GM12878 (cell line): ENCODE measurements at regions not wholly inside any gene's neighbourhood (a gene's known extent, or its start where the extent isn't known, plus 50 kb on each side); places are given as distances from the start of the nearest gene placed in this dataset.

Experiments
- ATAC-seq: fragments of 200-7000 bp; cut with Tn5 transposase; 3 replicates; pipeline ENCODE4 v1.9.1; 2020; ENCODE audit warnings: mild to moderate bottlenecking, moderate library complexity
- BruUV-seq: library from RNA; stranded (reverse); fragments of 400-500 nt; replicated peaks from 2 replicates; lab custom pipeline; 2021; lab: Mats Ljungman, UMichigan
- CTCF ChIA-PET: fragments of 300-600 bp; sonication (Branson Sonifier 250); formaldehyde crosslinking; extraction: SDS; loops from one replicate; lab custom pipeline; 2021; ENCODE audit warnings: inconsistent platforms; lab: Yijun Ruan, JAX
- POLR2A ChIA-PET: fragments of 350-600 bp; formaldehyde crosslinking; extraction: SDS; loops from one replicate; lab custom pipeline; 2021; ENCODE audit warnings: inconsistent platforms; lab: Charles Lee
- RAD21 ChIA-PET: fragments of 300-600 bp; sonication (Branson Sonifier 250); formaldehyde crosslinking; loops from one replicate; lab custom pipeline; 2023; ENCODE audit warnings: antibody characterized with exemption; ENCODE audit not compliant: unreplicated experiment; lab: Charles Lee
- SMC1A ChIA-PET: fragments of 300-600 bp; sonication (Branson Sonifier 250); formaldehyde crosslinking; loops from one replicate; lab custom pipeline; 2023; ENCODE audit not compliant: unreplicated experiment, uncharacterized antibody; lab: Charles Lee
- DNase-seq: peaks from one replicate; pipeline ENCODE4 v3.0.0-alpha.2; 2011; ENCODE audit warnings: low read depth, low spot score
- FAIRE-seq: peaks from 3 replicates; lab custom pipeline; 2011; peaks lifted over from hg19 to GRCh38; lab: Jason Lieb, UNC
- H2AFZ ChIP-seq: 2 replicates; pipeline ENCODE4 v1.6.0; 2011; ENCODE audit warnings: low read depth, low read length, control low read depth; ENCODE audit not compliant: control insufficient read depth
- H3K27ac ChIP-seq: 2 replicates; pipeline ENCODE4 v1.5.1; 2011; ENCODE audit warnings: control low read depth; ENCODE audit not compliant: control insufficient read depth, insufficient read depth
- H3K27me3 ChIP-seq, 2 experiments: replicated peaks in 1 of 2; 2 replicates each; pipeline versions ENCODE4 v1.6.0 to v1.6.1; 2011; ENCODE audit warnings: low read length in 1 of 2; ENCODE audit not compliant: control insufficient read depth in 2 of 2, insufficient read depth in 2 of 2
- H3K36me3 ChIP-seq, 2 experiments: 2 replicates each; pipeline ENCODE4 v1.5.1; 2011; ENCODE audit warnings: low read length in 1 of 2; ENCODE audit not compliant: control insufficient read depth in 2 of 2, insufficient read depth in 2 of 2
- H3K4me1 ChIP-seq: 2 replicates; pipeline ENCODE4 v1.6.1; 2011; ENCODE audit warnings: mild to moderate bottlenecking, low read length, moderate library complexity, mixed read lengths; ENCODE audit not compliant: control insufficient read depth, insufficient read depth
- H3K4me2 ChIP-seq: 2 replicates; pipeline ENCODE4 v1.6.0; 2011; ENCODE audit warnings: control low read depth; ENCODE audit not compliant: control insufficient read depth, insufficient read depth
- H3K4me3 ChIP-seq: fragments of 200-600 bp; sonication (generic); 2 replicates; pipeline ENCODE4 v1.5.1; 2016
- H3K79me2 ChIP-seq: 2 replicates; pipeline ENCODE4 v1.6.0; 2011; ENCODE audit warnings: low read length; ENCODE audit not compliant: control insufficient read depth, insufficient read depth
- H3K9ac ChIP-seq: 2 replicates; pipeline ENCODE4 v1.8.0; 2011; ENCODE audit warnings: low read length, control low read depth, mixed read lengths; ENCODE audit not compliant: control insufficient read depth, insufficient read depth
- H3K9me3 ChIP-seq: replicated peaks from 3 replicates; pipeline ENCODE4 v1.5.1; 2011; ENCODE audit warnings: mild to moderate bottlenecking, low read length; ENCODE audit not compliant: control insufficient read depth, insufficient read depth
- H4K20me1 ChIP-seq: 2 replicates; pipeline ENCODE4 v1.6.0; 2011; ENCODE audit not compliant: control insufficient read depth, insufficient read depth
- EGR1 ChIP-seq, 2 experiments: IDR thresholded peaks; 1 replicate in 1 of 2; 2 replicates in 1 of 2; pipeline ENCODE4 v1.6.1; 2011 to 2012; ENCODE audit warnings: low read depth in 2 of 2, low read length in 2 of 2, borderline replicate concordance in 1 of 2, mild to moderate bottlenecking in 1 of 2, moderate library complexity in 1 of 2
- FOS ChIP-seq: IDR thresholded peaks from 3 replicates; pipeline ENCODE4 v1.6.1; 2011; ENCODE audit warnings: borderline replicate concordance; ENCODE audit not compliant: insufficient read length; ENCODE audit errors: extremely low read depth
- IKZF1 ChIP-seq: fragments of 450-650 bp; conservative IDR thresholded peaks from 2 replicates; pipeline ENCODE4 v1.6.1; 2017; ENCODE audit warnings: antibody characterized with exemption, mild to moderate bottlenecking
- NR2F1 ChIP-seq: fragments of 450-650 bp; conservative IDR thresholded peaks from 2 replicates; pipeline ENCODE4 v1.6.1; 2017; ENCODE audit warnings: mild to moderate bottlenecking
- POLR2AphosphoS5 ChIP-seq: IDR thresholded peaks from 2 replicates; pipeline ENCODE4 v1.6.1; 2011; ENCODE audit warnings: mild to moderate bottlenecking, low read length, inconsistent platforms
- RUNX3 ChIP-seq: IDR thresholded peaks from 2 replicates; pipeline ENCODE4 v1.6.1; 2012; ENCODE audit warnings: low read length, inconsistent platforms
- SMC3 ChIP-seq: IDR thresholded peaks from 2 replicates; pipeline ENCODE4 v1.6.1; 2011; ENCODE audit warnings: low read length, improper control_type of control experiment, borderline replicate concordance
- SREBF2 ChIP-seq: IDR thresholded peaks from 2 replicates; pipeline ENCODE4 v1.6.1; 2012; ENCODE audit warnings: mild to moderate bottlenecking, low read length
- WRNIP1 ChIP-seq: IDR thresholded peaks from 2 replicates; pipeline ENCODE4 v1.6.1; 2011; ENCODE audit warnings: low read depth, low read length, improper control_type of control experiment, borderline replicate concordance
- WGBS: methylation state at CpG from one replicate; pipeline ENCODE4 v1.1.6; 2016; ENCODE audit warnings: low lambda C conversion rate; ENCODE audit not compliant: insufficient replicate concordance, insufficient coverage; ENCODE audit errors: missing lambda C conversion rate; 5-methylcytosine and 5-hydroxymethylcytosine counted together
- in situ Hi-C: fragments of 300-500 bp; cut with MboI; formaldehyde crosslinking; loops from 9 replicates; pipeline ENCODE4 v1.14.3; 2018; ENCODE audit warnings: mixed read lengths
- intact Hi-C: fragments of 100-400 bp; cut with micrococcal nuclease; formaldehyde crosslinking; loops from one replicate; pipeline ENCODE4 v1.14.2; 2022; ENCODE audit not compliant: unreplicated experiment
- TF ChIP-seq, protein P1 (sequence below): IDR thresholded peaks from 2 replicates; pipeline ENCODE4 v1.6.1; 2011; ENCODE audit warnings: borderline replicate concordance, low read depth, mild to moderate bottlenecking, moderate library complexity, low read length; ENCODE audit not compliant: insufficient read depth, poor library complexity, severe bottlenecking
- TF ChIP-seq, protein P2 (sequence below): fragments of 450-650 bp; IDR thresholded peaks from 2 replicates; pipeline ENCODE4 v1.6.1; 2017; ENCODE audit warnings: mild to moderate bottlenecking, moderate library complexity
- TF ChIP-seq, protein P3 (sequence below): IDR thresholded peaks from 2 replicates; pipeline ENCODE4 v1.6.1; 2012; ENCODE audit warnings: mild to moderate bottlenecking, low read depth, low read length
- TF ChIP-seq, protein P4 (sequence below): IDR thresholded peaks from 2 replicates; pipeline ENCODE4 v1.6.1; 2011; ENCODE audit warnings: low read depth, low read length, improper control_type of control experiment, borderline replicate concordance

DNA sequence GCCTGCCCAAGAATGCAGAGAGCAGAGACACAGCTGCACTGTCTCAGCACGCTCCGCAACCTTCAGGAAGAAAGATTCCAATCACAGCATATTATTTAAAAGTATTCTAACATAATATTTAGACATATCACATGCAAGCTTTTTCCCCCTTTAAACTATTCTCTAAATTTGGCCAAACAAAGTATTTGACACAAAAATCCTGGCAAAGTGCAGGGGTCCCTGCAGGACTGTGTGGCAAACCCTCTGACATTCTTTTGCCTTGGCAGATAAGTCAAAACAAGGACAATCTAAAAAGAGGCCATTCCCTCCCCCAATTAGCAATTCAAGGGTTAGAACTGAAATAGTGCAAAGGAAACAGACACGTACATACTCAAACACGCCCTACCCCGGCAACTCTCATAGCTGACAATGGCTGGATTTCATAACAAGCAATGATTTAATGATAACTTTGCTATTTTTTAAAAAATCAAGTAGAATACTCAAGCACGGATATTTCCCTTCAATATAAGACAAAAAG lies 225.3 kb downstream of the MRPL39 start (continued):
- TF ChIP-seq POLR2AphosphoS5 (no peak), IKZF1 (no peak), NR2F1 (no peak), FOS (no peak)
- TF ChIP-seq, protein P1, sequence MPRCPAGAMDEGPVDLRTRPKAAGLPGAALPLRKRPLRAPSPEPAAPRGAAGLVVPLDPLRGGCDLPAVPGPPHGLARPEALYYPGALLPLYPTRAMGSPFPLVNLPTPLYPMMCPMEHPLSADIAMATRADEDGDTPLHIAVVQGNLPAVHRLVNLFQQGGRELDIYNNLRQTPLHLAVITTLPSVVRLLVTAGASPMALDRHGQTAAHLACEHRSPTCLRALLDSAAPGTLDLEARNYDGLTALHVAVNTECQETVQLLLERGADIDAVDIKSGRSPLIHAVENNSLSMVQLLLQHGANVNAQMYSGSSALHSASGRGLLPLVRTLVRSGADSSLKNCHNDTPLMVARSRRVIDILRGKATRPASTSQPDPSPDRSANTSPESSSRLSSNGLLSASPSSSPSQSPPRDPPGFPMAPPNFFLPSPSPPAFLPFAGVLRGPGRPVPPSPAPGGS: no peak
- TF ChIP-seq, protein P2, sequence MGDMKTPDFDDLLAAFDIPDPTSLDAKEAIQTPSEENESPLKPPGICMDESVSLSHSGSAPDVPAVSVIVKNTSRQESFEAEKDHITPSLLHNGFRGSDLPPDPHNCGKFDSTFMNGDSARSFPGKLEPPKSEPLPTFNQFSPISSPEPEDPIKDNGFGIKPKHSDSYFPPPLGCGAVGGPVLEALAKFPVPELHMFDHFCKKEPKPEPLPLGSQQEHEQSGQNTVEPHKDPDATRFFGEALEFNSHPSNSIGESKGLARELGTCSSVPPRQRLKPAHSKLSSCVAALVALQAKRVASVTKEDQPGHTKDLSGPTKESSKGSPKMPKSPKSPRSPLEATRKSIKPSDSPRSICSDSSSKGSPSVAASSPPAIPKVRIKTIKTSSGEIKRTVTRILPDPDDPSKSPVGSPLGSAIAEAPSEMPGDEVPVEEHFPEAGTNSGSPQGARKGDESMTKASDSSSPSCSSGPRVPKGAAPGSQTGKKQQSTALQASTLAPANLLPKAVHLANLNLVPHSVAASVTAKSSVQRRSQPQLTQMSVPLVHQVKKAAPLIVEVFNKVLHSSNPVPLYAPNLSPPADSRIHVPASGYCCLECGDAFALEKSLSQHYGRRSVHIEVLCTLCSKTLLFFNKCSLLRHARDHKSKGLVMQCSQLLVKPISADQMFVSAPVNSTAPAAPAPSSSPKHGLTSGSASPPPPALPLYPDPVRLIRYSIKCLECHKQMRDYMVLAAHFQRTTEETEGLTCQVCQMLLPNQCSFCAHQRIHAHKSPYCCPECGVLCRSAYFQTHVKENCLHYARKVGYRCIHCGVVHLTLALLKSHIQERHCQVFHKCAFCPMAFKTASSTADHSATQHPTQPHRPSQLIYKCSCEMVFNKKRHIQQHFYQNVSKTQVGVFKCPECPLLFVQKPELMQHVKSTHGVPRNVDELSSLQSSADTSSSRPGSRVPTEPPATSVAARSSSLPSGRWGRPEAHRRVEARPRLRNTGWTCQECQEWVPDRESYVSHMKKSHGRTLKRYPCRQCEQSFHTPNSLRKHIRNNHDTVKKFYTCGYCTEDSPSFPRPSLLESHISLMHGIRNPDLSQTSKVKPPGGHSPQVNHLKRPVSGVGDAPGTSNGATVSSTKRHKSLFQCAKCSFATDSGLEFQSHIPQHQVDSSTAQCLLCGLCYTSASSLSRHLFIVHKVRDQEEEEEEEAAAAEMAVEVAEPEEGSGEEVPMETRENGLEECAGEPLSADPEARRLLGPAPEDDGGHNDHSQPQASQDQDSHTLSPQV: no peak

DNA sequence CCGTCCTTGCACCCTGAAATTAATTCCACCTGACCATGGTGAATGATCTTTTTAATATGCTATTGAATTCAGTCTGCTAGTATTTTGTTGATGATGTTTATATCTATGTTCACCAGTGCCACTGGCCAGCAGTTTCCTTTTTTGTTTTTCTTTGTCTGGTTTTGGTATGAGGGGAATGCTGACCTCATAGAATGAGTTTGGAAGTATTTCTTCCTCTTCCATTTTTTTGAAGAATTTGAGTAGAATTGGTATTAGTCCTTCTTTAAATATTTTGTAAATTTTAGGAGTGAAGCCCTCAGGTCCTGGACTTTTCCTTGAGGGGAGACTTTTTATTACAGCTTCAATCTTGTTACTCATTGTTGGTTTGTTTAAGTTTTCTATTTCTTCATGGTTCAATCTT lies 231.6 kb downstream of the MRPL39 start:
- Histone ChIP-seq H3K27ac (no peak overlapping the region), H3K27me3 (no peaks in the 10 kb centered on the region), H3K4me1 (no peaks in the 10 kb centered on the region), H3K9ac (no peak overlapping the region), H4K20me1 (no peaks in the 10 kb centered on the region), H3K4me3 (no peak overlapping the region), H2AFZ (no peak overlapping the region), H3K9me3 (no peaks in the 10 kb centered on the region; the same call in 2 of the 3 replicates), H3K4me2 (no peak overlapping the region), H3K79me2 (no peaks in the 10 kb centered on the region), H3K36me3 (no peaks in the 10 kb centered on the region)
- POLR2A ChIA-PET: no interaction called here
- FAIRE-seq (no peak), DNase-seq (no peak), ATAC-seq (no peak)
- BruUV-seq: no TSS peak
- in situ Hi-C loops: no loop called here
- WGBS: 57% methylated on average over 1 of the region's 1 CpG
- CTCF ChIA-PET: interaction anchor here (1.0 to 2.1 kb wide), 3 partner anchors 10 to 15 kb away, joined by 4 to 5 read pairs (median 4); no protein-coding TSS in a partner anchor
- SMC1A ChIA-PET: no interaction called here
- RAD21 ChIA-PET: no interaction called here
- intact Hi-C loops: no loop called here
- TF ChIP-seq EGR1 (IDR thresholded peaks at IDR 0.05; ENCODE audit: borderline replicate concordance in 1 of 2, low read depth in 2 of 2, low read length in 2 of 2) (no peak), WRNIP1 (no peak), RUNX3 (no peak), SREBF2 (no peak), SMC3 (no peak)
- TF ChIP-seq, protein P3, sequence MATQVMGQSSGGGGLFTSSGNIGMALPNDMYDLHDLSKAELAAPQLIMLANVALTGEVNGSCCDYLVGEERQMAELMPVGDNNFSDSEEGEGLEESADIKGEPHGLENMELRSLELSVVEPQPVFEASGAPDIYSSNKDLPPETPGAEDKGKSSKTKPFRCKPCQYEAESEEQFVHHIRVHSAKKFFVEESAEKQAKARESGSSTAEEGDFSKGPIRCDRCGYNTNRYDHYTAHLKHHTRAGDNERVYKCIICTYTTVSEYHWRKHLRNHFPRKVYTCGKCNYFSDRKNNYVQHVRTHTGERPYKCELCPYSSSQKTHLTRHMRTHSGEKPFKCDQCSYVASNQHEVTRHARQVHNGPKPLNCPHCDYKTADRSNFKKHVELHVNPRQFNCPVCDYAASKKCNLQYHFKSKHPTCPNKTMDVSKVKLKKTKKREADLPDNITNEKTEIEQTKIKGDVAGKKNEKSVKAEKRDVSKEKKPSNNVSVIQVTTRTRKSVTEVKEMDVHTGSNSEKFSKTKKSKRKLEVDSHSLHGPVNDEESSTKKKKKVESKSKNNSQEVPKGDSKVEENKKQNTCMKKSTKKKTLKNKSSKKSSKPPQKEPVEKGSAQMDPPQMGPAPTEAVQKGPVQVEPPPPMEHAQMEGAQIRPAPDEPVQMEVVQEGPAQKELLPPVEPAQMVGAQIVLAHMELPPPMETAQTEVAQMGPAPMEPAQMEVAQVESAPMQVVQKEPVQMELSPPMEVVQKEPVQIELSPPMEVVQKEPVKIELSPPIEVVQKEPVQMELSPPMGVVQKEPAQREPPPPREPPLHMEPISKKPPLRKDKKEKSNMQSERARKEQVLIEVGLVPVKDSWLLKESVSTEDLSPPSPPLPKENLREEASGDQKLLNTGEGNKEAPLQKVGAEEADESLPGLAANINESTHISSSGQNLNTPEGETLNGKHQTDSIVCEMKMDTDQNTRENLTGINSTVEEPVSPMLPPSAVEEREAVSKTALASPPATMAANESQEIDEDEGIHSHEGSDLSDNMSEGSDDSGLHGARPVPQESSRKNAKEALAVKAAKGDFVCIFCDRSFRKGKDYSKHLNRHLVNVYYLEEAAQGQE: no peak
- TF ChIP-seq, protein P4, sequence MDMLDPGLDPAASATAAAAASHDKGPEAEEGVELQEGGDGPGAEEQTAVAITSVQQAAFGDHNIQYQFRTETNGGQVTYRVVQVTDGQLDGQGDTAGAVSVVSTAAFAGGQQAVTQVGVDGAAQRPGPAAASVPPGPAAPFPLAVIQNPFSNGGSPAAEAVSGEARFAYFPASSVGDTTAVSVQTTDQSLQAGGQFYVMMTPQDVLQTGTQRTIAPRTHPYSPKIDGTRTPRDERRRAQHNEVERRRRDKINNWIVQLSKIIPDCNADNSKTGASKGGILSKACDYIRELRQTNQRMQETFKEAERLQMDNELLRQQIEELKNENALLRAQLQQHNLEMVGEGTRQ: no peak
